Trophoblast cell (in vitro differentiated cells and primary cell): ENCODE measurements at regions not wholly inside any gene's neighbourhood (a gene's known extent, or its start where the extent isn't known, plus 50 kb on each side); places are given as distances from the start of the nearest gene placed in this dataset.

Experiments used
- DNase-seq, 2 donors: peaks; one replicate each; pipeline ENCODE4 v3.0.0-alpha.2; 2016
- H2AFZ ChIP-seq: 2 replicates; pipeline ENCODE4 v1.6.1; 2013; ENCODE audit warnings: low read length, moderate library complexity, mild to moderate bottlenecking; ENCODE audit not compliant: insufficient read depth, poor library complexity
- H2AK5ac ChIP-seq: 2 replicates; pipeline ENCODE4 v1.6.1; 2013; ENCODE audit warnings: mild to moderate bottlenecking, low read length
- H2BK120ac ChIP-seq: 2 replicates; pipeline ENCODE4 v1.6.1; 2013; ENCODE audit warnings: low read length, mild to moderate bottlenecking, moderate library complexity; ENCODE audit not compliant: insufficient read depth, poor library complexity
- H2BK12ac ChIP-seq: 2 replicates; pipeline ENCODE4 v1.6.1; 2013; ENCODE audit warnings: mild to moderate bottlenecking, low read length, moderate library complexity
- H2BK5ac ChIP-seq: 2 replicates; pipeline ENCODE4 v1.6.1; 2013; ENCODE audit warnings: low read length, low read depth, moderate library complexity, mild to moderate bottlenecking; ENCODE audit not compliant: poor library complexity
- H3K14ac ChIP-seq: 2 replicates; pipeline ENCODE4 v1.6.1; 2013; ENCODE audit warnings: mild to moderate bottlenecking, low read length
- H3K18ac ChIP-seq: 2 replicates; pipeline ENCODE4 v1.6.1; 2013; ENCODE audit warnings: mild to moderate bottlenecking, low read length
- H3K23ac ChIP-seq: 2 replicates; pipeline ENCODE4 v1.6.1; 2013; ENCODE audit warnings: low read length
- H3K27ac ChIP-seq: 2 replicates; pipeline ENCODE4 v1.5.1; 2013; ENCODE audit warnings: low read depth, mild to moderate bottlenecking, inconsistent platforms, low read length, moderate library complexity
- H3K27me3 ChIP-seq: 2 replicates; pipeline ENCODE4 v1.6.1; 2013; ENCODE audit warnings: inconsistent platforms, mild to moderate bottlenecking, low read length, moderate library complexity; ENCODE audit not compliant: insufficient read depth
- H3K36me3 ChIP-seq, 2 experiments: 1 replicate in 1 of 2; 2 replicates in 1 of 2; pipeline ENCODE4 v1.6.1; 2013; ENCODE audit warnings: low read length in 2 of 2, mild to moderate bottlenecking in 2 of 2, moderate library complexity in 1 of 2; ENCODE audit not compliant: insufficient read depth in 2 of 2, control insufficient read depth in 1 of 2
- H3K4ac ChIP-seq: 2 replicates; pipeline ENCODE4 v1.6.1; 2013; ENCODE audit warnings: low read depth, mild to moderate bottlenecking, low read length, moderate library complexity
- H3K4me1 ChIP-seq, 2 experiments: 1 replicate in 1 of 2; 2 replicates in 1 of 2; pipeline ENCODE4 v1.6.1; 2013; ENCODE audit warnings: low read length in 2 of 2, mild to moderate bottlenecking in 2 of 2, moderate library complexity in 1 of 2; ENCODE audit not compliant: insufficient read depth in 2 of 2, control insufficient read depth in 1 of 2
- H3K4me2 ChIP-seq: 2 replicates; pipeline ENCODE4 v1.6.1; 2013; ENCODE audit warnings: inconsistent platforms, mild to moderate bottlenecking, low read length, moderate library complexity
- H3K4me3 ChIP-seq: 2 replicates; pipeline ENCODE4 v1.5.1; 2013; ENCODE audit warnings: mild to moderate bottlenecking, low read depth, low read length, inconsistent platforms
- H3K79me1 ChIP-seq: one replicate; pipeline ENCODE4 v1.6.1; 2013; ENCODE audit warnings: low read length
- H3K79me2 ChIP-seq: 2 replicates; pipeline ENCODE4 v1.6.1; 2013; ENCODE audit warnings: low read length, mild to moderate bottlenecking; ENCODE audit not compliant: control insufficient read depth, insufficient read depth, poor library complexity
- H3K9ac ChIP-seq: 2 replicates; pipeline ENCODE4 v1.6.1; 2013; ENCODE audit warnings: mild to moderate bottlenecking, low read length
- H3K9me3 ChIP-seq: 2 replicates; pipeline ENCODE4 v1.6.1; 2013; ENCODE audit warnings: low read depth, mild to moderate bottlenecking, control low read depth, inconsistent platforms, low read length; ENCODE audit not compliant: insufficient read depth
- H4K12ac ChIP-seq: 2 replicates; pipeline ENCODE4 v1.6.1; 2013; ENCODE audit warnings: low read depth, mild to moderate bottlenecking, low read length, moderate library complexity
- H4K8ac ChIP-seq: 2 replicates; pipeline ENCODE4 v1.6.1; 2013; ENCODE audit warnings: low read depth, mild to moderate bottlenecking, low read length, moderate library complexity
- H4K91ac ChIP-seq: one replicate; pipeline ENCODE4 v1.6.1; 2013; ENCODE audit warnings: low read depth, mild to moderate bottlenecking, low read length, moderate library complexity
- WGBS: extraction: QIAGEN DNeasy Blood & Tissue Kit; methylation state at CpG from one replicate; pipeline ENCODE4 v1.1.7; 2013; ENCODE audit warnings: missing lambda C conversion rate; ENCODE audit not compliant: insufficient read length, insufficient coverage; ENCODE audit errors: extremely low coverage; 5-methylcytosine and 5-hydroxymethylcytosine counted together

GRCh38 chr7:116340201-116340847 lies 130.0 kb downstream of the TES start:
- no CpG with 5 or more reads among the region's 4 CpGs for WGBS
- Histone ChIP-seq H3K23ac (no peak overlapping the region), H4K91ac (no peak overlapping the region), H3K4me2 (no peak overlapping the region), H3K4me1 (no peaks in the 10 kb centered on the region), H3K79me1 (no peaks in the 10 kb centered on the region), H3K9ac (no peak overlapping the region), H4K8ac (no peak overlapping the region), H3K14ac (no peak overlapping the region), H3K4ac (no peak overlapping the region), H2BK120ac (no peak overlapping the region), H3K27me3 (no peaks in the 10 kb centered on the region), H2BK5ac (no peak overlapping the region), H2AK5ac (no peak overlapping the region), H3K79me2 (no peaks in the 10 kb centered on the region), H3K36me3 (no peaks in the 10 kb centered on the region), H3K4me3 (no peak overlapping the region), H3K18ac (no peak overlapping the region), H4K12ac (no peak overlapping the region), H2BK12ac (no peak overlapping the region), H3K9me3 (no peaks in the 10 kb centered on the region), H3K27ac (no peak overlapping the region), H2AFZ (no peak overlapping the region)
- DNase-seq = no peak

GRCh38 chr7:116340943-116341907 lies 130.9 kb downstream of the TES start:
- Histone ChIP-seq H3K79me2 (no peaks in the 10 kb centered on the region), H3K4me3 (no peak overlapping the region), H3K4me2 (no peak overlapping the region), H3K9me3 (no peaks in the 10 kb centered on the region), H3K27ac (no peak overlapping the region), H3K27me3 (no peaks in the 10 kb centered on the region), H3K23ac (no peak overlapping the region), H3K4ac (no peak overlapping the region), H3K79me1 (no peaks in the 10 kb centered on the region), H2BK5ac (no peak overlapping the region), H4K12ac (no peak overlapping the region), H4K8ac (no peak overlapping the region), H2AK5ac (no peak overlapping the region), H2BK12ac (no peak overlapping the region), H3K14ac (no peak overlapping the region), H3K36me3 (no peaks in the 10 kb centered on the region), H3K9ac (no peak overlapping the region), H3K18ac (no peak overlapping the region), H3K4me1 (no peaks in the 10 kb centered on the region), H2AFZ (no peak overlapping the region), H2BK120ac (no peak overlapping the region), H4K91ac (no peak overlapping the region)
- DNase-seq = no peak
- WGBS = no CpG with 5 or more reads among the region's 9 CpGs

- DNase-seq = no peak
- Histone ChIP-seq H4K91ac (no peak overlapping the region), H2BK5ac (no peak overlapping the region), H3K18ac (no peak overlapping the region), H3K4ac (no peak overlapping the region), H2AFZ (no peak overlapping the region), H2BK12ac (no peak overlapping the region), H3K23ac (no peak overlapping the region), H3K14ac (no peak overlapping the region), H3K4me1 (no peaks in the 10 kb centered on the region), H3K36me3 (no peaks in the 10 kb centered on the region), H4K12ac (no peak overlapping the region), H3K9me3 (no peaks in the 10 kb centered on the region), H2AK5ac (no peak overlapping the region), H2BK120ac (no peak overlapping the region), H3K79me1 (no peaks in the 10 kb centered on the region), H3K27me3 (no peaks in the 10 kb centered on the region), H3K79me2 (no peaks in the 10 kb centered on the region), H3K9ac (no peak overlapping the region), H3K27ac (no peak overlapping the region), H3K4me2 (no peak overlapping the region), H4K8ac (no peak overlapping the region), H3K4me3 (no peak overlapping the region)
Measured at GRCh38 chr7:116342125-116342524, 131.8 kb downstream of the TES start.

- Histone ChIP-seq H2AK5ac (no peak overlapping the region), H3K23ac (no peak overlapping the region), H4K91ac (no peak overlapping the region), H3K4ac (no peak overlapping the region), H4K8ac (no peak overlapping the region), H3K36me3 (no peaks in the 10 kb centered on the region), H3K79me1 (no peaks in the 10 kb centered on the region), H2AFZ (no peak overlapping the region), H3K14ac (no peak overlapping the region), H3K18ac (no peak overlapping the region), H3K4me2 (no peak overlapping the region), H3K4me1 (no peaks in the 10 kb centered on the region), H2BK5ac (no peak overlapping the region), H3K27ac (no peak overlapping the region), H3K4me3 (no peak overlapping the region), H3K9me3 (no peaks in the 10 kb centered on the region), H4K12ac (no peak overlapping the region), H3K9ac (no peak overlapping the region), H2BK120ac (no peak overlapping the region), H3K79me2 (no peaks in the 10 kb centered on the region), H3K27me3 (no peaks in the 10 kb centered on the region), H2BK12ac (no peak overlapping the region)
- DNase-seq = no peak
- WGBS = no CpG with 5 or more reads among the region's 3 CpGs
Measured at GRCh38 chr7:116347151-116347832, 137.0 kb downstream of the TES start.
